ENCODE measurements at regions not wholly inside any gene's neighbourhood (a gene's known extent, or its start where the extent isn't known, plus 50 kb on each side); places are given as distances from the start of the nearest gene placed in this dataset.

- TF ChIP-seq, protein P1, sequence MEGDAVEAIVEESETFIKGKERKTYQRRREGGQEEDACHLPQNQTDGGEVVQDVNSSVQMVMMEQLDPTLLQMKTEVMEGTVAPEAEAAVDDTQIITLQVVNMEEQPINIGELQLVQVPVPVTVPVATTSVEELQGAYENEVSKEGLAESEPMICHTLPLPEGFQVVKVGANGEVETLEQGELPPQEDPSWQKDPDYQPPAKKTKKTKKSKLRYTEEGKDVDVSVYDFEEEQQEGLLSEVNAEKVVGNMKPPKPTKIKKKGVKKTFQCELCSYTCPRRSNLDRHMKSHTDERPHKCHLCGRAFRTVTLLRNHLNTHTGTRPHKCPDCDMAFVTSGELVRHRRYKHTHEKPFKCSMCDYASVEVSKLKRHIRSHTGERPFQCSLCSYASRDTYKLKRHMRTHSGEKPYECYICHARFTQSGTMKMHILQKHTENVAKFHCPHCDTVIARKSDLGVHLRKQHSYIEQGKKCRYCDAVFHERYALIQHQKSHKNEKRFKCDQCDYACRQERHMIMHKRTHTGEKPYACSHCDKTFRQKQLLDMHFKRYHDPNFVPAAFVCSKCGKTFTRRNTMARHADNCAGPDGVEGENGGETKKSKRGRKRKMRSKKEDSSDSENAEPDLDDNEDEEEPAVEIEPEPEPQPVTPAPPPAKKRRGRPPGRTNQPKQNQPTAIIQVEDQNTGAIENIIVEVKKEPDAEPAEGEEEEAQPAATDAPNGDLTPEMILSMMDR (IDR thresholded peaks at IDR 0.05; ENCODE audit: low read depth, low read length, poor library complexity, severe bottlenecking) = no peak
- TF ChIP-seq EZH2phosphoT487 (IDR thresholded peaks at IDR 0.05; ENCODE audit: borderline replicate concordance, low read length) = no peak
Measured at GRCh38 chr1:2865000-2865399, 63.5 kb upstream of the TTC34 start.

All from DOHH2 (cell line).